Activated CD8-positive, alpha-beta memory T cell treated with anti-CD3 and anti-CD28 coated beads for 4 hours (primary cell): ENCODE measurements at regions not wholly inside any gene's neighbourhood (a gene's known extent, or its start where the extent isn't known, plus 50 kb on each side); places are given as distances from the start of the nearest gene placed in this dataset.

Experiments used
- DNase-seq, 2 donors: peaks; one replicate each; pipeline ENCODE4 v3.0.0-alpha.2; 2020; ENCODE audit warnings: low read depth in 2 of 2

- no peak for DNase-seq
Observed at GRCh38 chrX:109928596-109929335, 74.1 kb upstream of the TMEM164 start.

GRCh38 chrX:109931677-109932076, 71.2 kb upstream of the TMEM164 start:
- DNase-seq = no peak

- DNase-seq = no peak
Observed at GRCh38 chrX:109934434-109934833, 68.5 kb upstream of the TMEM164 start.

- no peak for DNase-seq
Observed at GRCh38 chrX:109934935-109935334, 68.0 kb upstream of the TMEM164 start.

GRCh38 chrX:109936114-109936513, 66.8 kb upstream of the TMEM164 start:
- no peak for DNase-seq

- DNase-seq = no peak
Observed at GRCh38 chrX:109936598-109936997, 66.3 kb upstream of the TMEM164 start.

- no peak for DNase-seq
Observed at GRCh38 chrX:109939498-109939897, 63.4 kb upstream of the TMEM164 start.

- DNase-seq = no peak
Observed at GRCh38 chrX:109940411-109940810, 62.5 kb upstream of the TMEM164 start.

GRCh38 chrX:109943092-109943739, 59.7 kb upstream of the TMEM164 start:
- no peak for DNase-seq

- DNase-seq = no peak
Observed at GRCh38 chrX:109943740-109944092, 59.2 kb upstream of the TMEM164 start.

GRCh38 chrX:109952050-109952449, 50.9 kb upstream of the TMEM164 start:
- no peak for DNase-seq

- DNase-seq = no peak
Observed at GRCh38 chrX:109952985-109953905, 49.7 kb upstream of the TMEM164 start.
